CD4-positive, alpha-beta T cell treated with Interleukin-4 for 4 hours (primary cell): ENCODE measurements at regions not wholly inside any gene's neighbourhood (a gene's known extent, or its start where the extent isn't known, plus 50 kb on each side); places are given as distances from the start of the nearest gene placed in this dataset.

Experiments used
- DNase-seq: peaks from one replicate; pipeline ENCODE4 v3.0.0-alpha.2; 2020

GRCh38 chr21:20603236-20603635 lies 395.0 kb upstream of the NCAM2 start:
- DNase-seq: no peak

GRCh38 chr21:20611008-20611407 lies 387.2 kb upstream of the NCAM2 start:
- no peak for DNase-seq

- no peak for DNase-seq
Measured at GRCh38 chr21:20613654-20614053, 384.6 kb upstream of the NCAM2 start.

GRCh38 chr21:20617130-20617529 lies 381.1 kb upstream of the NCAM2 start:
- no peak for DNase-seq

GRCh38 chr21:20618878-20619277 lies 379.3 kb upstream of the NCAM2 start:
- DNase-seq: no peak

GRCh38 chr21:20627594-20627993 lies 370.6 kb upstream of the NCAM2 start:
- no peak for DNase-seq

GRCh38 chr21:20631633-20632032 lies 366.6 kb upstream of the NCAM2 start:
- no peak for DNase-seq

- no peak for DNase-seq
Measured at GRCh38 chr21:20639026-20639425, 359.2 kb upstream of the NCAM2 start.

- no peak for DNase-seq
Measured at GRCh38 chr21:20641241-20641640, 357.0 kb upstream of the NCAM2 start.

GRCh38 chr21:20642681-20643080 lies 355.5 kb upstream of the NCAM2 start:
- no peak for DNase-seq

GRCh38 chr21:20644552-20644951 lies 353.7 kb upstream of the NCAM2 start:
- no peak for DNase-seq

GRCh38 chr21:20645344-20645743 lies 352.9 kb upstream of the NCAM2 start:
- DNase-seq: no peak

GRCh38 chr21:20646431-20647165 lies 351.6 kb upstream of the NCAM2 start:
- DNase-seq: no peak

GRCh38 chr21:20647607-20648006 lies 350.6 kb upstream of the NCAM2 start:
- no peak for DNase-seq

- no peak for DNase-seq
Measured at GRCh38 chr21:20649231-20649630, 349.0 kb upstream of the NCAM2 start.

GRCh38 chr21:20652846-20653245 lies 345.4 kb upstream of the NCAM2 start:
- no peak for DNase-seq

GRCh38 chr21:20661246-20661645 lies 337.0 kb upstream of the NCAM2 start:
- no peak for DNase-seq

- DNase-seq: no peak
Measured at GRCh38 chr21:20661745-20662422, 336.3 kb upstream of the NCAM2 start.

GRCh38 chr21:20662514-20662913 lies 335.7 kb upstream of the NCAM2 start:
- no peak for DNase-seq

- no peak for DNase-seq
Measured at GRCh38 chr21:20667931-20668330, 330.3 kb upstream of the NCAM2 start.

- DNase-seq: no peak
Measured at GRCh38 chr21:20685475-20685874, 312.7 kb upstream of the NCAM2 start.

GRCh38 chr21:20698585-20698984 lies 299.6 kb upstream of the NCAM2 start:
- DNase-seq: no peak

- no peak for DNase-seq
Measured at GRCh38 chr21:20701235-20701634, 297.0 kb upstream of the NCAM2 start.

GRCh38 chr21:20703112-20703767 lies 295.0 kb upstream of the NCAM2 start:
- DNase-seq: no peak
